ENCODE measurements at regions not wholly inside any gene's neighbourhood (a gene's known extent, or its start where the extent isn't known, plus 50 kb on each side); places are given as distances from the start of the nearest gene placed in this dataset.

DNA sequence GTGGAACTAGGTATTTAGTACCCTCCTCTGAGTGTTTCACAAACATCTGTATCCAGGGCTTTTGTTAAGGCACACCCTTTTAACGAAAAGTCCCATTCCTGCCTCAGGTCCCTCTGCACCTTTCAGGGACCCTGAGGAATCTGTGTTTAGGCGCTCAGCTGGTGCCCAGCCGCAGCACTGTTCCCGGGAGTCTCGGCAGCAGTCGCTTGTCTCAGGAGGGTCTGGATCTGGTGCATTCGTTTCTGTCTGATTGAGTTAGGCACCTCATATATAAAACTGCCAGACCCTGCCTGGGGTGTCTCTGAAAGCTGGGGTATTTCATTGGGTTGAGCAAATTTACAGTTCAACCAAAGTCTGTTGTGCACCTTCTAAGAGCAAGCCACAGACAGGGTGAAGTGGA, 162.8 kb upstream of the TOPAZ1 start:
- TF ChIP-seq, protein P1, sequence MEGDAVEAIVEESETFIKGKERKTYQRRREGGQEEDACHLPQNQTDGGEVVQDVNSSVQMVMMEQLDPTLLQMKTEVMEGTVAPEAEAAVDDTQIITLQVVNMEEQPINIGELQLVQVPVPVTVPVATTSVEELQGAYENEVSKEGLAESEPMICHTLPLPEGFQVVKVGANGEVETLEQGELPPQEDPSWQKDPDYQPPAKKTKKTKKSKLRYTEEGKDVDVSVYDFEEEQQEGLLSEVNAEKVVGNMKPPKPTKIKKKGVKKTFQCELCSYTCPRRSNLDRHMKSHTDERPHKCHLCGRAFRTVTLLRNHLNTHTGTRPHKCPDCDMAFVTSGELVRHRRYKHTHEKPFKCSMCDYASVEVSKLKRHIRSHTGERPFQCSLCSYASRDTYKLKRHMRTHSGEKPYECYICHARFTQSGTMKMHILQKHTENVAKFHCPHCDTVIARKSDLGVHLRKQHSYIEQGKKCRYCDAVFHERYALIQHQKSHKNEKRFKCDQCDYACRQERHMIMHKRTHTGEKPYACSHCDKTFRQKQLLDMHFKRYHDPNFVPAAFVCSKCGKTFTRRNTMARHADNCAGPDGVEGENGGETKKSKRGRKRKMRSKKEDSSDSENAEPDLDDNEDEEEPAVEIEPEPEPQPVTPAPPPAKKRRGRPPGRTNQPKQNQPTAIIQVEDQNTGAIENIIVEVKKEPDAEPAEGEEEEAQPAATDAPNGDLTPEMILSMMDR (IDR thresholded peaks at IDR 0.05), result no peak
- TF ChIP-seq EP300 (IDR thresholded peaks at IDR 0.05) (no peak), POLR2A (IDR thresholded peaks at IDR 0.05) (no peak)

All from gastroesophageal sphincter (tissue), 3 donors.